T-cell (primary cell): ENCODE measurements at regions not wholly inside any gene's neighbourhood (a gene's known extent, or its start where the extent isn't known, plus 50 kb on each side); places are given as distances from the start of the nearest gene placed in this dataset.

Experiments used
- ATAC-seq, 4 experiments: fragments of 200-7000 bp in 3 of 4; fragments of 150-1000 bp in 1 of 4; cut with Tn5 transposase; replicated peaks in 1 of 4; 1 replicate in 3 of 4; 2 replicates in 1 of 4; pipeline ENCODE4 v1.10.0; 2021; ENCODE audit warnings: moderate library complexity in 3 of 4, mild to moderate bottlenecking in 2 of 4, moderate number of reproducible peaks in 1 of 4
- CTCF ChIA-PET, 2 donors: fragments of 300-600 bp; sonication (Branson Sonifier 250); formaldehyde crosslinking; loops; one replicate each; lab custom pipeline; 2022; ENCODE audit warnings: antibody characterized with exemption in 2 of 2; lab: Charles Lee
- POLR2A ChIA-PET, 2 donors: fragments of 300-600 bp; sonication (Branson Sonifier 250); formaldehyde crosslinking; loops; one replicate each; lab custom pipeline; 2022; ENCODE audit warnings: antibody characterized with exemption in 2 of 2; lab: Charles Lee
- DNase-seq, 35 experiments: peaks; one replicate each; pipeline versions ENCODE4 v3.0.0 to v3.0.0-alpha.2; 2013 to 2023
- H3K27ac ChIP-seq: one replicate; pipeline ENCODE4 v1.5.1; 2013; ENCODE audit warnings: low read length
- H3K27me3 ChIP-seq, 2 experiments: replicated peaks in 1 of 2; 1 replicate in 1 of 2; 2 replicates in 1 of 2; pipeline versions ENCODE4 v1.6.1 to v1.7.0; 2013; ENCODE audit warnings: low read length in 1 of 2, mixed read lengths in 1 of 2; ENCODE audit not compliant: control insufficient read depth in 2 of 2, insufficient read depth in 2 of 2; ENCODE audit errors: extremely low read depth in 1 of 2
- H3K36me3 ChIP-seq, 2 donors: 1 replicate in 1 of 2; 2 replicates in 1 of 2; pipeline versions ENCODE4 v1.6.1 to v1.7.0; 2013; ENCODE audit warnings: low read length in 1 of 2; ENCODE audit not compliant: control insufficient read depth in 2 of 2, insufficient read depth in 1 of 2; ENCODE audit errors: extremely low read depth in 1 of 2
- H3K4me1 ChIP-seq, 2 experiments: 1 replicate in 1 of 2; 2 replicates in 1 of 2; pipeline versions ENCODE4 v1.6.1 to v1.7.0; 2013; ENCODE audit warnings: low read length in 2 of 2, mixed read lengths in 1 of 2; ENCODE audit not compliant: insufficient read depth in 2 of 2, control insufficient read depth in 1 of 2; ENCODE audit errors: extremely low read depth in 1 of 2
- H3K4me3 ChIP-seq, 2 donors: 1 replicate in 1 of 2; 2 replicates in 1 of 2; pipeline versions ENCODE4 v1.5.1 to v1.7.0; 2013; ENCODE audit warnings: mild to moderate bottlenecking in 2 of 2, low read length in 1 of 2, moderate library complexity in 1 of 2; ENCODE audit not compliant: control insufficient read depth in 1 of 2; ENCODE audit errors: extremely low read depth in 1 of 2
- H3K9me3 ChIP-seq: 2 replicates; pipeline ENCODE4 v1.7.0; 2013
- H3K27ac Mint-ChIP-seq, 2 donors: one replicate each; pipeline ENCODE4 v1.8.0; 2020 to 2021; ENCODE audit warnings: mild to moderate bottlenecking in 2 of 2, mixed read lengths in 2 of 2
- H3K27me3 Mint-ChIP-seq, 2 donors: one replicate each; pipeline ENCODE4 v1.8.0; 2021 to 2022; ENCODE audit warnings: mixed read lengths in 2 of 2
- H3K36me3 Mint-ChIP-seq: one replicate; pipeline ENCODE4 v1.8.0; 2021; ENCODE audit warnings: mixed read lengths
- H3K4me1 Mint-ChIP-seq, 3 donors: one replicate each; pipeline ENCODE4 v1.8.0; 2020 to 2022; ENCODE audit warnings: mixed read lengths in 3 of 3, mild to moderate bottlenecking in 1 of 3
- H3K4me3 Mint-ChIP-seq, 3 donors: one replicate each; pipeline ENCODE4 v1.8.0; 2020 to 2022; ENCODE audit warnings: mild to moderate bottlenecking in 3 of 3, mixed read lengths in 3 of 3, moderate library complexity in 3 of 3
- H3K9me3 Mint-ChIP-seq, 3 donors: one replicate each; pipeline ENCODE4 v1.8.0; 2020 to 2022; ENCODE audit warnings: mixed read lengths in 3 of 3
- WGBS: methylation state at CpG from one replicate; pipeline ENCODE4 v1.1.5; 2013; ENCODE audit warnings: missing lambda C conversion rate; ENCODE audit not compliant: insufficient coverage; 5-methylcytosine and 5-hydroxymethylcytosine counted together

- POLR2A ChIA-PET, result no interaction called here
- no peaks in the 10 kb centered on the region for H3K27me3 Mint-ChIP-seq
- ATAC-seq, result no peak
- H3K4me1 Mint-ChIP-seq, result no peaks in the 10 kb centered on the region
- CTCF ChIA-PET, result no interaction called here
- DNase-seq, result no peak
- Histone ChIP-seq H3K36me3 (no peaks in the 10 kb centered on the region), H3K4me1 (no peaks in the 10 kb centered on the region), H3K4me3 (no peak overlapping the region), H3K27ac (no peak overlapping the region), H3K9me3 (no peaks in the 10 kb centered on the region), H3K27me3 (no peaks in the 10 kb centered on the region)
- H3K36me3 Mint-ChIP-seq, result no peaks in the 10 kb centered on the region
- peaks cover 0 to 13% (median 4%) of the 10 kb centered on the region in 3 donors for H3K9me3 Mint-ChIP-seq
- H3K27ac Mint-ChIP-seq, result no peak overlapping the region
- no CpG with 5 or more reads among the region's 5 CpGs for WGBS
- no peak overlapping the region for H3K4me3 Mint-ChIP-seq
These were observed 383.6 kb upstream of the SEMA6D start for GRCh38 chr15:47333734-47334133.

- POLR2A ChIA-PET, result no interaction called here
- CTCF ChIA-PET, result no interaction called here
- no peak overlapping the region for H3K4me3 ChIP-seq
- H3K4me1 ChIP-seq, result no peaks in the 10 kb centered on the region
- H3K4me3 Mint-ChIP-seq, result no peak overlapping the region
- no peaks in the 10 kb centered on the region for H3K27me3 ChIP-seq
- H3K27me3 Mint-ChIP-seq, result no peaks in the 10 kb centered on the region
- DNase-seq (no peak), ATAC-seq (no peak)
- no peak overlapping the region for H3K27ac Mint-ChIP-seq
- no peaks in the 10 kb centered on the region for H3K4me1 Mint-ChIP-seq
- peaks cover 0 to 9% (median 7%) of the 10 kb centered on the region in 3 donors for H3K9me3 Mint-ChIP-seq
- WGBS, result no CpG with 5 or more reads among the region's 3 CpGs
- no peaks in the 10 kb centered on the region for H3K36me3 ChIP-seq
- H3K9me3 ChIP-seq, result no peaks in the 10 kb centered on the region
- no peaks in the 10 kb centered on the region for H3K36me3 Mint-ChIP-seq
- H3K27ac ChIP-seq, result no peak overlapping the region
These were observed 382.3 kb upstream of the SEMA6D start for GRCh38 chr15:47334805-47335535.

DNA sequence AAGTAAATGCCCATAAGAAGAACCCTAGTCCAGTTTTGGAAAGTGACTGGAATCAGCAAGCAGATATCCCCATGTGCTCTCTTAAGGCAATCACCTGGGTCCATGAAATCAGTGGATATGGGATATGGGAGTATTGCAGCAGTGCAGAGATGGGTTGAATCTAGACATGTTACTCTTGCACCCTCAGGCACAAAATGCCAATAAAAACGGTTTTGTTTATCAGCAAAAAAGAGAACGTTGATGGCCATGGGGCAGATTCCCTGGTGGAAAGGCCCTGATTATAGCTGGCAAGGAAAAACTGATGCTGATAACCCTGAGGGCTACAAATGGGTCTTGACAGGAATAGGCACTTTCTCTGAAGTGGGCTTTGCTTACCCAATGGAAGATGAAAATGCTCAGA is 380.2 kb upstream of the SEMA6D start:
- Mint-ChIP-seq H3K27ac (no peak overlapping the region), H3K9me3 (peaks cover 0 to 6% (median 4%) of the 10 kb centered on the region in 3 donors), H3K27me3 (no peaks in the 10 kb centered on the region), H3K4me3 (no peak overlapping the region), H3K36me3 (no peaks in the 10 kb centered on the region), H3K4me1 (no peaks in the 10 kb centered on the region)
- no peak overlapping the region for H3K27ac ChIP-seq
- ATAC-seq (no peak), DNase-seq (no peak)
- no peaks in the 10 kb centered on the region for H3K36me3 ChIP-seq
- WGBS, result no CpG with 5 or more reads among the region's 2 CpGs
- H3K4me3 ChIP-seq, result no peak overlapping the region
- POLR2A ChIA-PET, result no interaction called here
- no peaks in the 10 kb centered on the region for H3K4me1 ChIP-seq
- H3K27me3 ChIP-seq, result no peaks in the 10 kb centered on the region
- CTCF ChIA-PET, result no interaction called here
- no peaks in the 10 kb centered on the region for H3K9me3 ChIP-seq

- no peaks in the 10 kb centered on the region for H3K36me3 ChIP-seq
- no peaks in the 10 kb centered on the region for H3K4me1 ChIP-seq
- H3K4me3 ChIP-seq, result no peak overlapping the region
- POLR2A ChIA-PET, result no interaction called here
- Mint-ChIP-seq H3K4me3 (no peak overlapping the region), H3K9me3 (peaks cover 0 to 6% (median 4%) of the 10 kb centered on the region in 3 donors), H3K36me3 (no peaks in the 10 kb centered on the region), H3K4me1 (no peaks in the 10 kb centered on the region), H3K27me3 (no peaks in the 10 kb centered on the region), H3K27ac (no peak overlapping the region)
- ATAC-seq (no peak), DNase-seq (no peak)
- no peaks in the 10 kb centered on the region for H3K9me3 ChIP-seq
- CTCF ChIA-PET, result no interaction called here
- no CpG with 5 or more reads among the region's 4 CpGs for WGBS
- no peak overlapping the region for H3K27ac ChIP-seq
- no peaks in the 10 kb centered on the region for H3K27me3 ChIP-seq
These were observed 379.5 kb upstream of the SEMA6D start for GRCh38 chr15:47337836-47338235.

GRCh38 chr15:47338771-47339170 is 378.5 kb upstream of the SEMA6D start:
- H3K9me3 ChIP-seq, result no peaks in the 10 kb centered on the region
- POLR2A ChIA-PET, result no interaction called here

DNA sequence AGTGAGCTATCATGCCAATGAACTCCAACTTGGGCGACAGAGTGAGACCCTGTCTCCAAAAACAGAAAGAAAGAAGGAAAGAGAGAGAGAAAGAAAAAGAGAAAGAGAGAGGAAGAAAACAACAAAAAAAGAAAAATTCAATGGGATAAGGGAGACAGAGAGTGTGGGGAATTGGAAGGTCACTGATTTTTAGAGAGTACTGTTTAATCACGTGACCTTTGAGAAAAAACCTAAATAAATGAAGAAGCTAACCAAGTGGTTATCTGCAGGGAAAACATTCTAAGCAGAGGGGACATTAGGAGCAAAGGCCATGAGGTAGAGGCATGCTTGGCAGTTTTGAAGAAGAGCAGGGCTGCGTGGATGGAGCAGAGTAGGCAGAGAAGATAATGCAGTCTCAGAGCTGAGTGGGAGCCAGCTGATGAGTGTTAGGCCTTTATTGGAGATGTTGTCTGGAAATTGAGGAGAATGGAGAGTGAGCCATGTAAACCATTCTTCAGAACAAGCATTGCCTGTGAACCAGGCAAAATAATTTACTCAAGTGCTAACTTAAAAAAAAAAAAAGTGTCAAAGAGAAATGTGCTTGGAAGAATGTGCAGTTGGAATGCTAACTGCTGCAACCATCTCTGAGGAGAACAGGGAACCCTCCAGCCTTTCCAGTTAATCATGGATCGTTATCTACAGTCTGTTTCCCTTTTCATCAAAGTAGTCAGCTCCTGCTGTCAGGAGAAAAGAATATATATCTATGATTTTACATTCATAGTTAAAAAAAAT is 377.3 kb upstream of the SEMA6D start:
- WGBS, result 79% methylated on average over 2 of the region's 4 CpGs
- ATAC-seq (no peak), DNase-seq (no peak)
- Histone ChIP-seq H3K36me3 (no peaks in the 10 kb centered on the region), H3K9me3 (no peaks in the 10 kb centered on the region), H3K27ac (no peak overlapping the region), H3K4me1 (no peaks in the 10 kb centered on the region), H3K27me3 (no peaks in the 10 kb centered on the region), H3K4me3 (no peak overlapping the region)
- Mint-ChIP-seq H3K4me1 (no peaks in the 10 kb centered on the region), H3K27ac (no peak overlapping the region), H3K9me3 (peaks cover 0 to 4% (median 4%) of the 10 kb centered on the region in 3 donors), H3K27me3 (no peaks in the 10 kb centered on the region), H3K36me3 (no peaks in the 10 kb centered on the region), H3K4me3 (no peak overlapping the region)
- ChIA-PET POLR2A (no interaction called here), CTCF (interaction anchor here in 1 of 2 donors (1.1 kb wide), 1 partner anchor 13 kb away, joined by 4 read pairs; no protein-coding TSS in a partner anchor)

More at GRCh38 chr15:47338771-47339170, 378.5 kb upstream of the SEMA6D start:
- Histone ChIP-seq H3K27me3 (no peaks in the 10 kb centered on the region), H3K36me3 (no peaks in the 10 kb centered on the region), H3K27ac (no peak overlapping the region), H3K4me3 (no peak overlapping the region), H3K4me1 (no peaks in the 10 kb centered on the region)
- WGBS, result no CpG with 5 or more reads among the region's 3 CpGs
- Mint-ChIP-seq H3K27ac (no peak overlapping the region), H3K9me3 (peaks cover 0 to 4% (median 4%) of the 10 kb centered on the region in 3 donors), H3K36me3 (no peaks in the 10 kb centered on the region), H3K4me1 (no peaks in the 10 kb centered on the region), H3K4me3 (no peak overlapping the region), H3K27me3 (no peaks in the 10 kb centered on the region)
- no peak for ATAC-seq
- DNase-seq, result no peak
- CTCF ChIA-PET, result no interaction called here
